Neural cell (in vitro differentiated cells): ENCODE measurements at regions not wholly inside any gene's neighbourhood (a gene's known extent, or its start where the extent isn't known, plus 50 kb on each side); places are given as distances from the start of the nearest gene placed in this dataset.

Experiments used
- H2AFZ ChIP-seq: fragments of 200-600, 300-800 bp; sonication (generic), shearing (Covaris generic); 2 replicates; pipeline ENCODE4 v1.6.0; 2014; ENCODE audit warnings: low read depth, mild to moderate bottlenecking, antibody characterized with exemption, low read length, moderate library complexity
- H3F3A ChIP-seq: fragments of 200-600 bp; shearing (Covaris generic); 2 replicates; pipeline ENCODE4 v1.6.1; 2016; ENCODE audit warnings: mild to moderate bottlenecking, moderate library complexity, mixed read lengths, antibody characterized with exemption, low read length; ENCODE audit not compliant: insufficient read depth, poor library complexity, severe bottlenecking
- H3K27ac ChIP-seq: fragments of 200-600, 300-800 bp; sonication (generic), shearing (Covaris generic); 2 replicates; pipeline ENCODE4 v1.5.1; 2014; ENCODE audit warnings: mild to moderate bottlenecking, low read length, moderate library complexity
- H3K27me3 ChIP-seq: fragments of 300-800, 200-600 bp; sonication (generic), shearing (Covaris generic); 2 replicates; pipeline ENCODE4 v1.6.0; 2014; ENCODE audit warnings: mild to moderate bottlenecking, low read depth, low read length, moderate library complexity; ENCODE audit not compliant: insufficient read depth
- H3K36me3 ChIP-seq: fragments of 300-800, 200-600 bp; sonication (generic), shearing (Covaris generic); 2 replicates; pipeline ENCODE4 v1.5.1; 2014; ENCODE audit warnings: mild to moderate bottlenecking, antibody characterized with exemption, low read length, moderate library complexity; ENCODE audit not compliant: insufficient read depth
- H3K4me2 ChIP-seq: fragments of 300-800, 200-600 bp; sonication (generic), shearing (Covaris generic); 2 replicates; pipeline ENCODE4 v1.6.0; 2014; ENCODE audit warnings: mild to moderate bottlenecking, low read length
- H3K4me3 ChIP-seq: fragments of 300-800, 200-600 bp; sonication (generic), shearing (Covaris generic); 2 replicates; pipeline ENCODE4 v1.5.1; 2014; ENCODE audit warnings: mild to moderate bottlenecking, low read length, moderate library complexity
- H3K79me2 ChIP-seq: fragments of 200-600 bp; shearing (Covaris generic); replicated peaks from 2 replicates; pipeline ENCODE4 v1.6.0; 2014; ENCODE audit warnings: mild to moderate bottlenecking, low read length, moderate library complexity; ENCODE audit not compliant: insufficient read depth
- H3K9ac ChIP-seq: fragments of 300-800, 200-600 bp; sonication (generic), shearing (Covaris generic); 2 replicates; pipeline ENCODE4 v1.6.1; 2016; ENCODE audit warnings: mild to moderate bottlenecking, low read length, mixed read lengths
- H3K9me2 ChIP-seq: fragments of 200-600 bp; shearing (Covaris generic); 2 replicates; pipeline ENCODE4 v1.6.1; 2016; ENCODE audit warnings: mild to moderate bottlenecking, low read length, mixed read lengths; ENCODE audit not compliant: insufficient read depth
- H3K9me3 ChIP-seq: fragments of 200-600, 300-800 bp; sonication (generic), shearing (Covaris generic); 2 replicates; pipeline ENCODE4 v1.6.1; 2016; ENCODE audit warnings: mild to moderate bottlenecking, mixed run types, low read length, moderate library complexity, mixed read lengths
- H4K20me1 ChIP-seq: fragments of 200-600 bp; shearing (Covaris generic); 2 replicates; pipeline ENCODE4 v1.6.1; 2016; ENCODE audit warnings: mild to moderate bottlenecking, mixed run types; ENCODE audit not compliant: insufficient read depth
- CTCF ChIP-seq: fragments of 450-650 bp; IDR thresholded peaks from 2 replicates; pipeline ENCODE4 v1.5.1; 2014; ENCODE audit warnings: antibody characterized with exemption, mild to moderate bottlenecking, moderate library complexity; ENCODE audit not compliant: poor library complexity, severe bottlenecking
- EP300 ChIP-seq: fragments of 450-650 bp; conservative IDR thresholded peaks from 2 replicates; pipeline ENCODE4 v1.6.1; 2014; ENCODE audit warnings: antibody characterized with exemption, mild to moderate bottlenecking, moderate library complexity; ENCODE audit not compliant: poor library complexity, severe bottlenecking
- EZH2 ChIP-seq: fragments of 200-600, 300-800 bp; shearing (Covaris generic), sonication (generic); IDR thresholded peaks from 2 replicates; pipeline ENCODE4 v1.6.1; 2014; ENCODE audit warnings: antibody characterized with exemption, low read length, borderline replicate concordance, mild to moderate bottlenecking; ENCODE audit not compliant: insufficient read depth, poor library complexity, severe bottlenecking
- MXI1 ChIP-seq: fragments of 450-650 bp; conservative IDR thresholded peaks from 2 replicates; pipeline ENCODE4 v1.6.1; 2014; ENCODE audit warnings: antibody characterized with exemption, mild to moderate bottlenecking; ENCODE audit not compliant: poor library complexity, severe bottlenecking
- POLR2AphosphoS5 ChIP-seq: IDR thresholded peaks from 2 replicates; pipeline ENCODE4 v1.6.1; 2012
- RAD21 ChIP-seq: fragments of 450-650 bp; conservative IDR thresholded peaks from 2 replicates; pipeline ENCODE4 v1.6.1; 2014; ENCODE audit warnings: antibody characterized with exemption, mild to moderate bottlenecking, moderate library complexity
- SMC3 ChIP-seq: fragments of 450-650 bp; conservative IDR thresholded peaks from 2 replicates; pipeline ENCODE4 v1.6.1; 2014; ENCODE audit warnings: antibody characterized with exemption, mild to moderate bottlenecking, moderate library complexity; ENCODE audit not compliant: poor library complexity
- TAF1 ChIP-seq: IDR thresholded peaks from 2 replicates; pipeline ENCODE4 v1.6.1; 2012; ENCODE audit warnings: low read depth
- TF ChIP-seq, protein P1 (sequence below): IDR thresholded peaks from 2 replicates; pipeline ENCODE4 v1.6.1; 2012; ENCODE audit warnings: borderline replicate concordance

DNA sequence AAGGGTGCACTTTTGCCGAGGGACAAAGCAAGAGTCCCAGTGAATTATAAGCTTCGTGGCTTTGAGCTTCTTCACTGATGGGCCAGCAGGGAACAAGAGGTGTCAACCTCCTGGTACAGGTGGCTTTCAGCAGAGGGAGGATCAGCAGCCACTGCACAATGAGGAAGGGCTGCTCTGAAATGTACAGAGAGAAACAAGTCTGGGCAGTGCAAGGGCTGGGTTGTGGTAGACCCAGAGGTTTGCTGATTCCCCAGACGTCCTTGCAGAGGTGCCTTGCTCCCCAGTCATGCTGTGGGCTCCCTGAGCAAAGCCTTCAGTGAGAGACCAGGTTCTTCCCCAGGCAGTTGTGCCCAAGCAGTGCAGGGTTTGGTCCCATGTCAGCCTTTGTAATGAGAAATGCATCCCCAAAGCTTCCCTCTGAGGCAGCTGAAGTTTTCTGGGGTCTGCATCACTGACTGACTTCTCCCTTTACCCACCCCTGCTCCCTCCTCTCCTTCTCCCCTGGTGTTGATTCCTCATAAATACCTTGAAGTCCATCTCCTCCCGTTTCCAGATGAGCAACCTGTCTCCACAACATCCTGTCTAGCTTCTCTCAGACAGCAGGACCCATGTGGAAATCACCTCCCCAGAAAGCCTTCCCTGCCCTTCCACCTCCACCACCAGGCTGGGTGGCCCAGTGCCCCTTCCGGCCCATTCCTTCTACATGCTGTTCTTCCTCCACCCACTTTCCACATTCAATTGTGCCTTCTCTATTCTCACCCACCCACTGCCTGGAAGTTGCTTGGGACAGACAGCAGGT lies 599.6 kb upstream of the ADAMTS16 start:
- H3K4me2 ChIP-seq, result no peak overlapping the region
- H3K36me3 ChIP-seq, result no peaks in the 10 kb centered on the region
- H3K9me2 ChIP-seq, result no peaks in the 10 kb centered on the region
- H3K4me3 ChIP-seq, result no peak overlapping the region
- H2AFZ ChIP-seq, result no peak overlapping the region
- H3F3A ChIP-seq, result no peaks in the 10 kb centered on the region
- TF ChIP-seq, protein P1, sequence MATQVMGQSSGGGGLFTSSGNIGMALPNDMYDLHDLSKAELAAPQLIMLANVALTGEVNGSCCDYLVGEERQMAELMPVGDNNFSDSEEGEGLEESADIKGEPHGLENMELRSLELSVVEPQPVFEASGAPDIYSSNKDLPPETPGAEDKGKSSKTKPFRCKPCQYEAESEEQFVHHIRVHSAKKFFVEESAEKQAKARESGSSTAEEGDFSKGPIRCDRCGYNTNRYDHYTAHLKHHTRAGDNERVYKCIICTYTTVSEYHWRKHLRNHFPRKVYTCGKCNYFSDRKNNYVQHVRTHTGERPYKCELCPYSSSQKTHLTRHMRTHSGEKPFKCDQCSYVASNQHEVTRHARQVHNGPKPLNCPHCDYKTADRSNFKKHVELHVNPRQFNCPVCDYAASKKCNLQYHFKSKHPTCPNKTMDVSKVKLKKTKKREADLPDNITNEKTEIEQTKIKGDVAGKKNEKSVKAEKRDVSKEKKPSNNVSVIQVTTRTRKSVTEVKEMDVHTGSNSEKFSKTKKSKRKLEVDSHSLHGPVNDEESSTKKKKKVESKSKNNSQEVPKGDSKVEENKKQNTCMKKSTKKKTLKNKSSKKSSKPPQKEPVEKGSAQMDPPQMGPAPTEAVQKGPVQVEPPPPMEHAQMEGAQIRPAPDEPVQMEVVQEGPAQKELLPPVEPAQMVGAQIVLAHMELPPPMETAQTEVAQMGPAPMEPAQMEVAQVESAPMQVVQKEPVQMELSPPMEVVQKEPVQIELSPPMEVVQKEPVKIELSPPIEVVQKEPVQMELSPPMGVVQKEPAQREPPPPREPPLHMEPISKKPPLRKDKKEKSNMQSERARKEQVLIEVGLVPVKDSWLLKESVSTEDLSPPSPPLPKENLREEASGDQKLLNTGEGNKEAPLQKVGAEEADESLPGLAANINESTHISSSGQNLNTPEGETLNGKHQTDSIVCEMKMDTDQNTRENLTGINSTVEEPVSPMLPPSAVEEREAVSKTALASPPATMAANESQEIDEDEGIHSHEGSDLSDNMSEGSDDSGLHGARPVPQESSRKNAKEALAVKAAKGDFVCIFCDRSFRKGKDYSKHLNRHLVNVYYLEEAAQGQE, result no peak
- TF ChIP-seq TAF1, result no peak
- no peak for TF ChIP-seq EZH2
- no peak for TF ChIP-seq RAD21
- no peak for TF ChIP-seq MXI1
- TF ChIP-seq EP300, result no peak
- TF ChIP-seq SMC3, result no peak
- no peak for TF ChIP-seq CTCF
- no peak for TF ChIP-seq POLR2AphosphoS5
- H3K27me3 ChIP-seq, result peaks cover 13% of the 10 kb centered on the region
- H3K9ac ChIP-seq, result no peak overlapping the region
- no peaks in the 10 kb centered on the region for H3K9me3 ChIP-seq
- no peaks in the 10 kb centered on the region for H3K79me2 ChIP-seq
- no peaks in the 10 kb centered on the region for H4K20me1 ChIP-seq
- H3K27ac ChIP-seq, result no peak overlapping the region

DNA sequence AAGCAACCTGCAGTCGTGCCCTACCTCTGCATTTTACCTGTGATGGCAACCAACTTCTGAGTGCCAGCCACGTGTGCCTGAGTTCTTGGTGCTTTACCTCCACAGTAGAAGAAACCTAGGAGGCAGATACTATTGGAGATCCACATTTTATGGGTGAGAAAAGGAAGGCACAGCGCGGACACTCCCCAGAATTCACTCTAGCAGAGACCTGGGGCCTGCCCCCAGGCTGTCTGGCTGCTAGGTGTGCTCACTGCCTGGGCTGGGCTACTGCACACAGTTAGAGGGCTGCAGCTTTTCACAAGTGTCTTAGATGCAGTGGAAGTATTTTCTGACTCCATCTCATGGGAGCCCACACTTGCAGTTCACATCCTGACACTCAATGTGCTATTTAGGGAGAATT lies 598.8 kb upstream of the ADAMTS16 start:
- Histone ChIP-seq H3K79me2 (no peaks in the 10 kb centered on the region), H3K27ac (no peak overlapping the region), H4K20me1 (no peaks in the 10 kb centered on the region), H3K9me2 (no peaks in the 10 kb centered on the region), H3K4me2 (no peak overlapping the region), H3K9ac (no peak overlapping the region), H3K27me3 (peaks cover 16% of the 10 kb centered on the region), H3F3A (no peaks in the 10 kb centered on the region), H2AFZ (no peak overlapping the region), H3K36me3 (no peaks in the 10 kb centered on the region), H3K9me3 (no peaks in the 10 kb centered on the region), H3K4me3 (no peak overlapping the region)
- TF ChIP-seq, protein P1, result no peak
- TF ChIP-seq CTCF, result no peak
- no peak for TF ChIP-seq SMC3
- TF ChIP-seq RAD21, result no peak
- TF ChIP-seq EP300, result no peak
- no peak for TF ChIP-seq EZH2
- TF ChIP-seq MXI1, result no peak
- TF ChIP-seq POLR2AphosphoS5, result no peak
- no peak for TF ChIP-seq TAF1
